ENCODE measurements at regions not wholly inside any gene's neighbourhood (a gene's known extent, or its start where the extent isn't known, plus 50 kb on each side); places are given as distances from the start of the nearest gene placed in this dataset.
"Not testable (repeated sequence)": the region's sequence is repeated elsewhere in the genome, so short reads cannot be mapped to it uniquely, and the experiment has no call there.

GRCh38 chr21:15297824-15298223, 233.0 kb upstream of the NRIP1 start:
- Histone ChIP-seq H3K9me3 (no peaks in the 10 kb centered on the region), H3K27me3 (no peaks in the 10 kb centered on the region), H3K27ac (no peak overlapping the region), H3K4me3 (no peak overlapping the region), H3K4me1 (no peaks in the 10 kb centered on the region), H3K36me3 (no peaks in the 10 kb centered on the region)
- DNase-seq (no peak), ATAC-seq (ENCODE audit: low FRiP score in 2 of 2) (no peak)
- TF ChIP-seq, protein P1, sequence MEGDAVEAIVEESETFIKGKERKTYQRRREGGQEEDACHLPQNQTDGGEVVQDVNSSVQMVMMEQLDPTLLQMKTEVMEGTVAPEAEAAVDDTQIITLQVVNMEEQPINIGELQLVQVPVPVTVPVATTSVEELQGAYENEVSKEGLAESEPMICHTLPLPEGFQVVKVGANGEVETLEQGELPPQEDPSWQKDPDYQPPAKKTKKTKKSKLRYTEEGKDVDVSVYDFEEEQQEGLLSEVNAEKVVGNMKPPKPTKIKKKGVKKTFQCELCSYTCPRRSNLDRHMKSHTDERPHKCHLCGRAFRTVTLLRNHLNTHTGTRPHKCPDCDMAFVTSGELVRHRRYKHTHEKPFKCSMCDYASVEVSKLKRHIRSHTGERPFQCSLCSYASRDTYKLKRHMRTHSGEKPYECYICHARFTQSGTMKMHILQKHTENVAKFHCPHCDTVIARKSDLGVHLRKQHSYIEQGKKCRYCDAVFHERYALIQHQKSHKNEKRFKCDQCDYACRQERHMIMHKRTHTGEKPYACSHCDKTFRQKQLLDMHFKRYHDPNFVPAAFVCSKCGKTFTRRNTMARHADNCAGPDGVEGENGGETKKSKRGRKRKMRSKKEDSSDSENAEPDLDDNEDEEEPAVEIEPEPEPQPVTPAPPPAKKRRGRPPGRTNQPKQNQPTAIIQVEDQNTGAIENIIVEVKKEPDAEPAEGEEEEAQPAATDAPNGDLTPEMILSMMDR (IDR thresholded peaks at IDR 0.05) = no peak
- TF ChIP-seq POLR2AphosphoS5 (IDR thresholded peaks at IDR 0.05) = no peak

DNA sequence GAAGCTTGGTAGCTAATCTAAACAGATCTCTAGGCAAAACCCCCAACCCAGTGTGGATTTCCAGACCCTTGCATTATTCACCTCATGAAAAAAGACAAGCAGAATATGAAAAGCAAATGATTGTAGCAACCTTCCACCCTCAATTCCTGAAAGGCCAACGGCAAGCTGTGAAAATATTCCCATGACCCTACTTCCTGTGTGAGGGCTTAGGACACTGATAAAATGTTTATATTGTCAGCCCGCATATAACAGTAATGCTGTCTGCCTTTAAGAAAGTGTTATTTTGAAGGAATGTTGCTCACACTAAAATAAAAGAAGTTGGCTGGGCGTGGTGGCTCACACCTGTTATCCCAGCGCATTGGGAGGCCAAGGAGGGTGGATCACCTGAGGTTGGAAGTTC, 233.5 kb upstream of the NRIP1 start:
- ATAC-seq (ENCODE audit: low FRiP score in 2 of 2) (no peak), DNase-seq (no peak)
- Histone ChIP-seq H3K4me3 (no peak overlapping the region), H3K4me1 (no peaks in the 10 kb centered on the region), H3K27ac (no peak overlapping the region), H3K36me3 (no peaks in the 10 kb centered on the region), H3K9me3 (no peaks in the 10 kb centered on the region), H3K27me3 (no peaks in the 10 kb centered on the region)
- WGBS, 2 donors = 62 to 65% methylated on average over 4 of the region's 4 CpGs
- TF ChIP-seq, protein P1 (IDR thresholded peaks at IDR 0.05) = no peak
- TF ChIP-seq EP300 (IDR thresholded peaks at IDR 0.05) (no peak), POLR2A (IDR thresholded peaks at IDR 0.05) (no peak), POLR2AphosphoS5 (IDR thresholded peaks at IDR 0.05) (no peak)

DNA sequence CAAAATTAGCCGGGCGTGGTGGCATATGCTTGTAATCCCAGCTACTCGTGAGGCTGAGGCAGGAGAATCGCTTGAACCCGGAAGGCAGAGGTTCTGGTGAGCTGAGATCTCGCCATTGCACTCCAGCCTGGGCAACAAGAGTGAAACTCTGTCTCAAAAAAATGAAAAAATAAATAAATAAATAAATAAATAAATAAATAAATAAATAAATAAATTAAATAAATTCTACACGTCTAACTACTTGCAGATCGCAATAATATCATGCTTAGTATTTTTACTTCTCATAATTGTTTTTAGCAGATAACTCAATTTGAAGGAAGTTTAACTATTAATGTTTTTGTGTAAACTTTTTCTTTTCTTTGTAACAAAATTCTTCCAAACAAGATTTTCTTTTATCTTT, 234.0 kb upstream of the NRIP1 start:
- not testable (repeated sequence) for H3K27ac ChIP-seq; H3K9me3 ChIP-seq; H3K4me1 ChIP-seq; H3K27me3 ChIP-seq; DNase-seq; H3K4me3 ChIP-seq; H3K36me3 ChIP-seq; ATAC-seq (ENCODE audit: low FRiP score in 2 of 2)
- 93% methylated on average over 8 of the region's 8 CpGs for WGBS, 2 donors

DNA sequence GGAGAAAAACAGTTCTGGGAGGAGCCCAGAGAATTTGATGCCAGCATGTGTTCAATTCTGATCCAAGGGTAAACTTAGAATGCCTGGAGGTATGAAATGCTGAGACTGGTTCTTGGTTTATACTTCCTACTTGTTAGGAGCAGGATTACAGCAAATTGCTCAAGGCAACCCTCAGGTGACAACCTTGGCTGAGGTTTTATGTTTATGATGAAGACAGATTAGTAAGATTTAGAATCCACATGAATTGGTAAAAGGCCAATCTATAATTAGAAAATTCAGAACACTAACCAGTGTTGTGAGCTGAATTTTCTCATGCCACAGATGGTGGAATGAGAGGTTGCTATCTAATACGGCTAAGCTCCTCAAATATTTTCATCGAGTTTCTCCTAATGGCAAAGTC, 235.3 kb upstream of the NRIP1 start:
- 94 to 96% methylated on average over 2 of the region's 2 CpGs for WGBS, 2 donors
- Histone ChIP-seq H3K36me3 (no peaks in the 10 kb centered on the region), H3K27ac (no peak overlapping the region), H3K27me3 (no peaks in the 10 kb centered on the region), H3K9me3 (no peaks in the 10 kb centered on the region), H3K4me3 (no peak overlapping the region), H3K4me1 (no peaks in the 10 kb centered on the region)
- no peak for DNase-seq
- no peak for ATAC-seq (ENCODE audit: low FRiP score in 2 of 2)
- TF ChIP-seq POLR2A (IDR thresholded peaks at IDR 0.05) (no peak), POLR2AphosphoS5 (IDR thresholded peaks at IDR 0.05) (no peak), EP300 (IDR thresholded peaks at IDR 0.05) (no peak)
- TF ChIP-seq, protein P1 (IDR thresholded peaks at IDR 0.05) = no peak

DNA sequence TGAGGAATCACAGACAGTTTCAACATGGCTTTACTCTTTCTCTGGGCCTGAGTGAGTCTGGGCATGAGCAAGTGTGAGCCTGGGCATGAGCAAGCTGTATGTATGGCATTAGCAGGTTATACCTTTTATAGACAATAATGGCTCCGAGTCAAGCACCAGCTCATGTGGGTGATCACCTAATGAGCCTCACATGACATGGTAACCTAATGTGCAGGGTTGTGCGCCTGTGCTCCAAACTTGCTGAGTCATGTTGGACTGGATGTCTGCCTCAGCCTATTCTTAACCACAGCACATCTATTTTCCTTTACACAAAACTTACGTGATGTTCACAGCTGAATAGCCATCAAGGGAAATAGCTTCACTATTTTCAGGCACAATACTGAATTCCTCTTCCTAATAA, 236.2 kb upstream of the NRIP1 start:
- ATAC-seq (ENCODE audit: low FRiP score in 2 of 2) (no peak), DNase-seq (no peak)
- WGBS, 2 donors = 91% methylated on average over 3 of the region's 3 CpGs
- Histone ChIP-seq H3K27me3 (no peaks in the 10 kb centered on the region), H3K36me3 (no peaks in the 10 kb centered on the region), H3K9me3 (no peaks in the 10 kb centered on the region), H3K4me1 (no peaks in the 10 kb centered on the region), H3K27ac (no peak overlapping the region), H3K4me3 (no peak overlapping the region)
- TF ChIP-seq EP300 (IDR thresholded peaks at IDR 0.05) (no peak), POLR2AphosphoS5 (IDR thresholded peaks at IDR 0.05) (no peak), POLR2A (IDR thresholded peaks at IDR 0.05) (no peak)
- TF ChIP-seq, protein P1 (IDR thresholded peaks at IDR 0.05) = no peak
